Suprapubic skin (tissue), 4 donors: ENCODE measurements at regions not wholly inside any gene's neighbourhood (a gene's known extent, or its start where the extent isn't known, plus 50 kb on each side); places are given as distances from the start of the nearest gene placed in this dataset.

ENCODE experiments used
- CTCF ChIP-seq, 2 donors: fragments of 200-600 bp in 1 of 2; fragments of 450-650 bp in 1 of 2; sonication (generic) in 1 of 2; IDR thresholded peaks; one replicate each; pipeline ENCODE4 v1.5.1; 2016 to 2019; ENCODE audit warnings: antibody characterized with exemption in 2 of 2, mild to moderate bottlenecking in 1 of 2, moderate library complexity in 1 of 2
- EP300 ChIP-seq: sonication (generic); formaldehyde crosslinking; IDR thresholded peaks from one replicate; pipeline ENCODE4 v1.6.1; 2017; ENCODE audit warnings: antibody characterized with exemption
- POLR2AphosphoS5 ChIP-seq, 3 donors: sonication (generic); formaldehyde crosslinking; IDR thresholded peaks; one replicate each; pipeline ENCODE4 v1.6.1; 2017; ENCODE audit warnings: antibody characterized with exemption in 3 of 3

GRCh38 chr6:142676027-142676443 lies 268.9 kb downstream of the HIVEP2 start:
- TF ChIP-seq POLR2AphosphoS5 (IDR thresholded peaks at IDR 0.05) = no peak
- TF ChIP-seq CTCF (IDR thresholded peaks at IDR 0.05) = no peak
- TF ChIP-seq EP300 = no peak
